Heart left ventricle (tissue), 16 donors: ENCODE measurements at regions not wholly inside any gene's neighbourhood (a gene's known extent, or its start where the extent isn't known, plus 50 kb on each side); places are given as distances from the start of the nearest gene placed in this dataset.

Experiments used
- ATAC-seq, 4 donors: fragments of 200-7000 bp; cut with Tn5 transposase; one replicate each; pipeline ENCODE4 v1.9.1; 2020 to 2022; ENCODE audit warnings: moderate library complexity in 4 of 4, mild to moderate bottlenecking in 3 of 4, moderate number of reproducible peaks in 1 of 4
- DNase-seq, 5 donors: peaks; one replicate each; pipeline ENCODE4 v3.0.0-alpha.2; 2020
- H3K27ac ChIP-seq, 12 donors: fragments of 200-600 bp; sonication (generic) in 4 of 12; one replicate each; pipeline versions ENCODE4 v1.5.0 to v1.8.0; 2016 to 2022; ENCODE audit warnings: mild to moderate bottlenecking in 2 of 12
- H3K27me3 ChIP-seq, 9 donors: fragments of 200-600 bp; sonication (generic) in 2 of 9; one replicate each; pipeline versions ENCODE4 v1.5.1 to v1.8.0; 2016 to 2022; ENCODE audit warnings: mild to moderate bottlenecking in 3 of 9
- H3K36me3 ChIP-seq, 9 donors: fragments of 200-600 bp; sonication (generic) in 2 of 9; one replicate each; pipeline versions ENCODE4 v1.5.0 to v1.8.0; 2018 to 2022; ENCODE audit warnings: mild to moderate bottlenecking in 2 of 9
- H3K4me1 ChIP-seq, 12 donors: fragments of 200-600 bp; sonication (generic) in 4 of 12; one replicate each; pipeline versions ENCODE4 v1.5.0 to v1.8.0; 2016 to 2022; ENCODE audit warnings: mild to moderate bottlenecking in 3 of 12
- H3K4me3 ChIP-seq, 12 donors: fragments of 200-600 bp; sonication (generic) in 4 of 12; one replicate each; pipeline versions ENCODE4 v1.5.0 to v1.8.0; 2017 to 2022; ENCODE audit warnings: mild to moderate bottlenecking in 9 of 12, moderate library complexity in 4 of 12
- H3K9me3 ChIP-seq, 12 donors: fragments of 200-600 bp; sonication (generic) in 4 of 12; one replicate each; pipeline versions ENCODE4 v1.5.0 to v1.8.0; 2016 to 2022; ENCODE audit warnings: mild to moderate bottlenecking in 1 of 12
- CTCF ChIP-seq, 12 donors: fragments of 200-600 bp; sonication (generic) in 4 of 12; IDR thresholded peaks; one replicate each; pipeline versions ENCODE4 v1.5.0 to v1.8.0; 2018 to 2022; ENCODE audit warnings: antibody characterized with exemption in 12 of 12, mild to moderate bottlenecking in 5 of 12
- POLR2A ChIP-seq, 2 donors: fragments of 450-650 bp; IDR thresholded peaks; one replicate each; pipeline ENCODE4 v1.6.1; 2017; ENCODE audit warnings: antibody characterized with exemption in 2 of 2, mild to moderate bottlenecking in 2 of 2, moderate library complexity in 2 of 2
- WGBS, 4 donors: extraction: QIAGEN DNeasy Blood & Tissue Kit in 2 of 4; methylation state at CpG; one replicate each; pipeline versions ENCODE4 v1.1.5 to v1.1.7; 2013 to 2018; 5-methylcytosine and 5-hydroxymethylcytosine counted together
- intact Hi-C, 10 donors: fragments of 100-400 bp; cut with DNase I; formaldehyde crosslinking; loops; one replicate each; pipeline versions ENCODE4 v1.11.1 to v1.14.2; 2022
- donor health status: ischemic (EF 13 %, LVEDD 7.1; RV severe dilation, severe dysfunction).
- donor health status: healthy with polysubstance abuse.
- donor health status: DM: no; HTN: yes; CAD: no.
- donor health status: DM: no; HTN: no; CAD: no.
- donor health status: ischemic (EF 25% LVEDD 6.9; RV normal size, moderate dysfunction).
- donor health status: ischemic (EF 25% LVEDD 5.7; RV mildly dilated, moderate dysfunction).
- donor health status: healthy.
- donor health status: DM: yes; HTN: yes; CAD: no.
- donor health status: ischemic (EF 35%, LVEDD 5.7; RV mildly dilated, moderate dysfunction).
- donor health status: nonischemic (EF 11% LVEDD 7.7; RV severe dilation, severe dysfunction).
- donor health status: DM: yes; HTN: yes; CAD: no.
- donor health status: PGD.
- donor health status: ischemic (EF 29% LVEDD 5.4; RV normal size, mild dysfunction).
- donor health status: nonischemic (EF 23%, LVEDD 6.1; RV moderate dilation, normal function).

GRCh38 chr12:124682425-124683151, 115.2 kb upstream of the NCOR2 start:
- no peaks in the 10 kb centered on the region for H3K36me3 ChIP-seq
- H3K9me3 ChIP-seq, result peaks cover 0 to 4% (median 0%) of the 10 kb centered on the region in 12 donors
- peak overlapping the region; percentile 0 to 90 (median 80) for H3K27ac ChIP-seq
- ATAC-seq (no peak), DNase-seq (peak in 1 of 5 donors; percentile 26)
- TF ChIP-seq CTCF (IDR thresholded peaks at IDR 0.05) (no peak), POLR2A (IDR thresholded peaks at IDR 0.05) (no peak)
- WGBS, 4 donors, result 87 to 96% (median 90%) methylated on average over 14 to 17 of the region's 17 CpGs
- intact Hi-C loops, result loop anchor here in 6 of 10 donors (5.0 to 10.0 kb wide), 9 partner anchors 62 to 295 kb away; partner anchors contain the start of gene NCOR2 (in 5 of the 6)
- no peaks in the 10 kb centered on the region for H3K27me3 ChIP-seq
- no peak overlapping the region for H3K4me3 ChIP-seq
- peaks cover 13 to 83% (median 58%) of the 10 kb centered on the region in 12 donors for H3K4me1 ChIP-seq

- no peaks in the 10 kb centered on the region for H3K36me3 ChIP-seq
- no peaks in the 10 kb centered on the region for H3K27me3 ChIP-seq
- 39 to 60% (median 58%) methylated on average over 13 to 16 of the region's 16 CpGs for WGBS, 4 donors
- peaks cover 13 to 78% (median 55%) of the 10 kb centered on the region in 12 donors for H3K4me1 ChIP-seq
- H3K27ac ChIP-seq, result peak overlapping the region; percentile 11 to 90 (median 80)
- peak; percentile 14 to 67 (median 46) for ATAC-seq
- H3K4me3 ChIP-seq, result no peak overlapping the region
- TF ChIP-seq POLR2A (IDR thresholded peaks at IDR 0.05) (no peak), CTCF (IDR thresholded peaks at IDR 0.05) (no peak)
- intact Hi-C loops, result loop anchor here in 6 of 10 donors (5.0 to 10.0 kb wide), 9 partner anchors 63 to 295 kb away; partner anchors contain the start of gene NCOR2 (in 5 of the 6)
- peak in 4 of 5 donors; percentile 67 to 86 (median 79) for DNase-seq
- peaks cover 0 to 4% (median 0%) of the 10 kb centered on the region in 12 donors for H3K9me3 ChIP-seq
Measured at GRCh38 chr12:124681779-124682391, 114.5 kb upstream of the NCOR2 start.

- Histone ChIP-seq H3K36me3 (no peaks in the 10 kb centered on the region), H3K9me3 (no peaks in the 10 kb centered on the region), H3K4me3 (no peak overlapping the region), H3K27ac (peak overlapping the region; percentile 11 to 90 (median 80)), H3K27me3 (no peaks in the 10 kb centered on the region), H3K4me1 (peaks cover 13 to 75% (median 53%) of the 10 kb centered on the region in 12 donors)
- intact Hi-C loops, result loop anchor here in 6 of 10 donors (5.0 to 10.0 kb wide), 9 partner anchors 64 to 294 kb away; partner anchors contain the start of gene NCOR2 (in 5 of the 6)
- DNase-seq (peak in 3 of 5 donors; percentile 62 to 86 (median 76)), ATAC-seq (peak; percentile 27 to 82 (median 60))
- peak in 11 of 12 donors; percentile 11 to 48 (median 34) for TF ChIP-seq CTCF (IDR thresholded peaks at IDR 0.05)
- no peak for TF ChIP-seq POLR2A (IDR thresholded peaks at IDR 0.05)
- WGBS, 4 donors, result 71 to 87% (median 75%) methylated on average over 16 to 21 of the region's 21 CpGs
Measured at GRCh38 chr12:124680863-124681778, 113.7 kb upstream of the NCOR2 start.
